ENCODE measurements at regions not wholly inside any gene's neighbourhood (a gene's known extent, or its start where the extent isn't known, plus 50 kb on each side); places are given as distances from the start of the nearest gene placed in this dataset.

GRCh38 chr4:42329421-42329820 lies 67.9 kb upstream of the SHISA3 start:
- in situ Hi-C loops (cut with HindIII; ENCODE audit: low pct_ligation_motif_present, low sequenced_read_pairs) = no loop called here
- no peak for TF ChIP-seq CTCF (IDR thresholded peaks at IDR 0.05; ENCODE audit: low read depth, low read length, missing control alignments)
- Histone ChIP-seq H3K27ac (no peak overlapping the region), H3K4me3 (ENCODE audit: low read depth, low read length) (no peak overlapping the region), H3K27me3 (replicated peaks) (no peaks in the 10 kb centered on the region), H3K36me3 (replicated peaks) (no peaks in the 10 kb centered on the region)
- no peak for DNase-seq

GRCh38 chr4:42330002-42330592 lies 67.2 kb upstream of the SHISA3 start:
- H3K4me3 ChIP-seq (ENCODE audit: low read depth, low read length) = no peak overlapping the region
- TF ChIP-seq CTCF (IDR thresholded peaks at IDR 0.05; ENCODE audit: low read depth, low read length, missing control alignments) = no peak
- in situ Hi-C loops (cut with HindIII; ENCODE audit: low pct_ligation_motif_present, low sequenced_read_pairs) = no loop called here
- no peaks in the 10 kb centered on the region for H3K36me3 ChIP-seq (replicated peaks)
- DNase-seq = no peak
- H3K27me3 ChIP-seq (replicated peaks) = no peaks in the 10 kb centered on the region
- H3K27ac ChIP-seq = no peak overlapping the region

GRCh38 chr4:42331040-42331439 lies 66.2 kb upstream of the SHISA3 start:
- Histone ChIP-seq H3K27me3 (replicated peaks) (no peaks in the 10 kb centered on the region), H3K36me3 (replicated peaks) (no peaks in the 10 kb centered on the region), H3K27ac (no peak overlapping the region), H3K4me3 (ENCODE audit: low read depth, low read length) (no peak overlapping the region)
- in situ Hi-C loops (cut with HindIII; ENCODE audit: low pct_ligation_motif_present, low sequenced_read_pairs) = no loop called here
- no peak for TF ChIP-seq CTCF (IDR thresholded peaks at IDR 0.05; ENCODE audit: low read depth, low read length, missing control alignments)
- no peak for DNase-seq

- Histone ChIP-seq H3K27me3 (replicated peaks) (no peaks in the 10 kb centered on the region), H3K36me3 (replicated peaks) (no peaks in the 10 kb centered on the region), H3K4me3 (ENCODE audit: low read depth, low read length) (no peak overlapping the region), H3K27ac (no peak overlapping the region)
- no peak for TF ChIP-seq CTCF (IDR thresholded peaks at IDR 0.05; ENCODE audit: low read depth, low read length, missing control alignments)
- in situ Hi-C loops (cut with HindIII; ENCODE audit: low pct_ligation_motif_present, low sequenced_read_pairs) = no loop called here
- DNase-seq = peak; percentile 7
These were observed 65.3 kb upstream of the SHISA3 start for GRCh38 chr4:42331914-42332368.

GRCh38 chr4:42339935-42340406 lies 57.3 kb upstream of the SHISA3 start:
- DNase-seq = peak; percentile 67
- no peak overlapping the region for H3K4me3 ChIP-seq (ENCODE audit: low read depth, low read length)
- H3K36me3 ChIP-seq (replicated peaks) = no peaks in the 10 kb centered on the region
- H3K27ac ChIP-seq = peak overlapping the region; percentile 70
- in situ Hi-C loops (cut with HindIII; ENCODE audit: low pct_ligation_motif_present, low sequenced_read_pairs) = no loop called here
- no peaks in the 10 kb centered on the region for H3K27me3 ChIP-seq (replicated peaks)
- no peak for TF ChIP-seq CTCF (IDR thresholded peaks at IDR 0.05; ENCODE audit: low read depth, low read length, missing control alignments)

GRCh38 chr4:42341518-42342026 lies 55.7 kb upstream of the SHISA3 start:
- Histone ChIP-seq H3K27me3 (replicated peaks) (no peaks in the 10 kb centered on the region), H3K27ac (no peak overlapping the region), H3K4me3 (ENCODE audit: low read depth, low read length) (no peak overlapping the region), H3K36me3 (replicated peaks) (no peaks in the 10 kb centered on the region)
- in situ Hi-C loops (cut with HindIII; ENCODE audit: low pct_ligation_motif_present, low sequenced_read_pairs) = no loop called here
- DNase-seq = peak; percentile 51
- TF ChIP-seq CTCF (IDR thresholded peaks at IDR 0.05; ENCODE audit: low read depth, low read length, missing control alignments) = no peak

All from brain microvascular endothelial cell (primary cell).